Stimulated activated CD4-positive, alpha-beta T cell treated with anti-CD3 and anti-CD28 coated beads, Interleukin-1b, Interleukin-23, amount 100 ng/mL, for 1 hour (primary cell): ENCODE measurements at regions not wholly inside any gene's neighbourhood (a gene's known extent, or its start where the extent isn't known, plus 50 kb on each side); places are given as distances from the start of the nearest gene placed in this dataset.
"Not testable (repeated sequence)": the region's sequence is repeated elsewhere in the genome, so short reads cannot be mapped to it uniquely, and the experiment has no call there.

Experiments used
- DNase-seq, 2 donors: peaks; one replicate each; pipeline ENCODE4 v3.0.0-alpha.2; 2020; ENCODE audit warnings: low read depth in 2 of 2

GRCh38 chr6:163706500-163707087 lies 292.1 kb downstream of the QKI start:
- DNase-seq: no peak

GRCh38 chr6:163705923-163706322 lies 291.4 kb downstream of the QKI start:
- DNase-seq: no peak

GRCh38 chr6:163702736-163703135 lies 288.2 kb downstream of the QKI start:
- DNase-seq: no peak

GRCh38 chr6:163701762-163702161 lies 287.2 kb downstream of the QKI start:
- DNase-seq: no peak

GRCh38 chr6:163698086-163698485 lies 283.6 kb downstream of the QKI start:
- DNase-seq: no peak

GRCh38 chr6:163696311-163696710 lies 281.8 kb downstream of the QKI start:
- DNase-seq: not testable (repeated sequence)

- no peak for DNase-seq
Measured at GRCh38 chr6:163695414-163695864, 280.9 kb downstream of the QKI start.

- no peak for DNase-seq
Measured at GRCh38 chr6:163694988-163695398, 280.5 kb downstream of the QKI start.

GRCh38 chr6:163694072-163694471 lies 279.6 kb downstream of the QKI start:
- no peak for DNase-seq

- no peak for DNase-seq
Measured at GRCh38 chr6:163691049-163691448, 276.5 kb downstream of the QKI start.

- no peak for DNase-seq
Measured at GRCh38 chr6:163688739-163689362, 274.3 kb downstream of the QKI start.

GRCh38 chr6:163687075-163687474 lies 272.6 kb downstream of the QKI start:
- no peak for DNase-seq

- no peak for DNase-seq
Measured at GRCh38 chr6:163686301-163686700, 271.8 kb downstream of the QKI start.

- DNase-seq: no peak
Measured at GRCh38 chr6:163683105-163683622, 268.6 kb downstream of the QKI start.

GRCh38 chr6:163679753-163680152 lies 265.2 kb downstream of the QKI start:
- DNase-seq: no peak

GRCh38 chr6:163679012-163679660 lies 264.6 kb downstream of the QKI start:
- DNase-seq: no peak

GRCh38 chr6:163675611-163676010 lies 261.1 kb downstream of the QKI start:
- DNase-seq: no peak

- DNase-seq: no peak
Measured at GRCh38 chr6:163672710-163673109, 258.2 kb downstream of the QKI start.

GRCh38 chr6:163671791-163672190 lies 257.3 kb downstream of the QKI start:
- DNase-seq: no peak

GRCh38 chr6:163671355-163671754 lies 256.8 kb downstream of the QKI start:
- DNase-seq: no peak

GRCh38 chr6:163670336-163670735 lies 255.8 kb downstream of the QKI start:
- no peak for DNase-seq

GRCh38 chr6:163668061-163668426 lies 253.5 kb downstream of the QKI start:
- DNase-seq: no peak
